ENCODE measurements at regions not wholly inside any gene's neighbourhood (a gene's known extent, or its start where the extent isn't known, plus 50 kb on each side); places are given as distances from the start of the nearest gene placed in this dataset.

GRCh38 chr11:70537576-70538571 is 139.5 kb downstream of the CTTN start:
- no CpG with 5 or more reads among the region's 28 CpGs for WGBS (ENCODE audit: extremely low coverage, insufficient read length, low lambda C conversion rate)
- no peak overlapping the region for H2BK12ac ChIP-seq (ENCODE audit: insufficient read length, low read depth, low read length)
- no peaks in the 10 kb centered on the region for H3K9me3 ChIP-seq (ENCODE audit: control insufficient read depth, low read depth, low read length)
- no peak overlapping the region for H3K23ac ChIP-seq (ENCODE audit: insufficient read length, low read depth, low read length)
- H3K4me1 Mint-ChIP-seq: peaks cover under 1 to 5% of the 10 kb centered on the region in 2 experiments
- no peak overlapping the region for H2BK5ac ChIP-seq (ENCODE audit: insufficient read length, low read length)
- no peak overlapping the region for H3K4ac ChIP-seq (ENCODE audit: low read depth, low read length)
- H3K79me2 ChIP-seq (ENCODE audit: insufficient read depth, low read length): no peaks in the 10 kb centered on the region
- no peak for TF ChIP-seq CTCF (conservative IDR thresholded peaks at IDR 0.05)
- H4K20me1 ChIP-seq (ENCODE audit: control insufficient read depth, insufficient read depth, insufficient read length): no peaks in the 10 kb centered on the region
- no peaks in the 10 kb centered on the region for H3K23me2 ChIP-seq (ENCODE audit: insufficient read length, low read depth, low read length, poor library complexity, severe bottlenecking)
- no peaks in the 10 kb centered on the region for H3K27me3 ChIP-seq (ENCODE audit: insufficient read depth, low read length)
- no peaks in the 10 kb centered on the region for H3K79me1 ChIP-seq (ENCODE audit: insufficient read depth, low read depth, low read length, poor library complexity, severe bottlenecking)
- H3K14ac ChIP-seq (ENCODE audit: insufficient read depth, low read length): no peak overlapping the region
- H3K4me3 Mint-ChIP-seq: no peak overlapping the region
- no peaks in the 10 kb centered on the region; the same call in 1 of the 2 replicates for H3K4me1 ChIP-seq (ENCODE audit: insufficient read depth, low read length)
- no peak overlapping the region for H2BK120ac ChIP-seq (ENCODE audit: low read depth, low read length, poor library complexity, severe bottlenecking)
- H3K56ac ChIP-seq (ENCODE audit: insufficient read length, low read depth, low read length): no peak overlapping the region
- no peak overlapping the region for H3K4me2 ChIP-seq (ENCODE audit: insufficient read depth, insufficient read length, low read length)
- no peak overlapping the region for H3K9ac ChIP-seq (ENCODE audit: extremely low read depth, insufficient read length, low read length)
- no peak overlapping the region for H4K8ac ChIP-seq (replicated peaks; ENCODE audit: insufficient read length, low read depth, low read length)
- H2AK5ac ChIP-seq (ENCODE audit: insufficient read length, low read length): no peak overlapping the region
- H2BK20ac ChIP-seq (ENCODE audit: low read depth, low read length, poor library complexity, severe bottlenecking): no peak overlapping the region
- H3T11ph ChIP-seq (ENCODE audit: low read length): no peak overlapping the region
- H4K91ac ChIP-seq (ENCODE audit: insufficient read length, low read depth, low read length): no peak overlapping the region
- no peak overlapping the region for H2AFZ ChIP-seq (ENCODE audit: low read length)
- H3K27ac Mint-ChIP-seq: peak overlapping the region in 1 of 3 experiments; percentile 88; a peak in 2 of 7 replicates
- peaks cover 5 to 6% of the 10 kb centered on the region in 2 experiments; a peak in 4 of 5 replicates for H3K9me3 Mint-ChIP-seq
- DNase-seq: peak; percentile 25
- H3K36me3 Mint-ChIP-seq (ENCODE audit: insufficient read depth in 1 of 3, low read depth in 3 of 3): peaks cover 0 to 6% (median 4%) of the 10 kb centered on the region in 3 experiments; a peak in 4 of 7 replicates
- no peak overlapping the region for H3K27ac ChIP-seq (ENCODE audit: insufficient read length, low read depth, low read length)
- H2BK15ac ChIP-seq (ENCODE audit: low read depth, low read length): no peak overlapping the region
- no peak overlapping the region for H4K5ac ChIP-seq (ENCODE audit: insufficient read length, low read depth, low read length)
- H3K27me3 Mint-ChIP-seq (ENCODE audit: low read depth): no peaks in the 10 kb centered on the region
- H3K18ac ChIP-seq (ENCODE audit: insufficient read length, low read depth, low read length): no peak overlapping the region
